ENCODE measurements at regions not wholly inside any gene's neighbourhood (a gene's known extent, or its start where the extent isn't known, plus 50 kb on each side); places are given as distances from the start of the nearest gene placed in this dataset.
"Not testable (repeated sequence)": the region's sequence is repeated elsewhere in the genome, so short reads cannot be mapped to it uniquely, and the experiment has no call there.

DNA sequence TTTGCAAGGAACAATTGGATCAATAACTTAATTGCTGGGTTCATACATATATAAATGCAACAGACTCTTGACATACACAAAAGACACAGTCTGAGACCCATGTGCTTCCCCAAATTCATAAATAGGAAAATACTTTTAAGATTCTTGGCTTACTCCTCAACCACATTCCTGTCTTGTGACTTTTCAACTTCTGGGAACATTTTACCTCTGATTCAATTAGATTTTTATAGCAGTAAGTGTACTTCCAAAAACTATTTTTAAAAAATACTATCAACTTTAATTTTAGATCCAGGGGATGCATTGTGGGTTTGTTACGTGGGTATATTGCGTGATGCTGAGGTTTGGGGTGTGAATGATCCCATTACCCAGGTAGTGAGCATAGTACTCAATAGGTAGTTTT, 406.7 kb downstream of the RPS6KC1 start:
- H4K20me1 ChIP-seq (ENCODE audit: insufficient read depth, low read length) = no peaks in the 10 kb centered on the region
- Mint-ChIP-seq H3K27me3 (ENCODE audit: low read depth, unreplicated experiment) (peaks cover 1% of the 10 kb centered on the region), H3K27ac (ENCODE audit: unreplicated experiment) (no peak overlapping the region), H3K36me3 (ENCODE audit: low read depth, unreplicated experiment) (no peaks in the 10 kb centered on the region), H3K9me3 (ENCODE audit: unreplicated experiment) (peaks cover 14% of the 10 kb centered on the region), H3K4me3 (ENCODE audit: unreplicated experiment) (no peak overlapping the region), H3K4me1 (ENCODE audit: low read depth, unreplicated experiment) (no peaks in the 10 kb centered on the region)
- H3K4me1 ChIP-seq (ENCODE audit: insufficient read depth, low read length) = no peaks in the 10 kb centered on the region
- no peaks in the 10 kb centered on the region for H3K9me3 ChIP-seq (ENCODE audit: insufficient read depth, low read depth, low read length)
- peak; percentile 2 for DNase-seq (ENCODE audit: low read depth)
- no peaks in the 10 kb centered on the region for H3K27me3 ChIP-seq (ENCODE audit: insufficient read depth, low read length)
- H3K4me3 ChIP-seq (ENCODE audit: insufficient read depth, low read depth, low read length) = no peak overlapping the region
- no peaks in the 10 kb centered on the region for H3K79me2 ChIP-seq (ENCODE audit: insufficient read depth, low read length)
- no peak overlapping the region for H3K9ac ChIP-seq (ENCODE audit: low read length)
- FAIRE-seq = no peak
- no peak overlapping the region for H3K27ac ChIP-seq (ENCODE audit: low read depth, low read length)
- no peak overlapping the region for H2AFZ ChIP-seq (ENCODE audit: low read depth, low read length)
- H3K4me2 ChIP-seq (ENCODE audit: low read length) = no peak overlapping the region
- TF ChIP-seq, protein P1, sequence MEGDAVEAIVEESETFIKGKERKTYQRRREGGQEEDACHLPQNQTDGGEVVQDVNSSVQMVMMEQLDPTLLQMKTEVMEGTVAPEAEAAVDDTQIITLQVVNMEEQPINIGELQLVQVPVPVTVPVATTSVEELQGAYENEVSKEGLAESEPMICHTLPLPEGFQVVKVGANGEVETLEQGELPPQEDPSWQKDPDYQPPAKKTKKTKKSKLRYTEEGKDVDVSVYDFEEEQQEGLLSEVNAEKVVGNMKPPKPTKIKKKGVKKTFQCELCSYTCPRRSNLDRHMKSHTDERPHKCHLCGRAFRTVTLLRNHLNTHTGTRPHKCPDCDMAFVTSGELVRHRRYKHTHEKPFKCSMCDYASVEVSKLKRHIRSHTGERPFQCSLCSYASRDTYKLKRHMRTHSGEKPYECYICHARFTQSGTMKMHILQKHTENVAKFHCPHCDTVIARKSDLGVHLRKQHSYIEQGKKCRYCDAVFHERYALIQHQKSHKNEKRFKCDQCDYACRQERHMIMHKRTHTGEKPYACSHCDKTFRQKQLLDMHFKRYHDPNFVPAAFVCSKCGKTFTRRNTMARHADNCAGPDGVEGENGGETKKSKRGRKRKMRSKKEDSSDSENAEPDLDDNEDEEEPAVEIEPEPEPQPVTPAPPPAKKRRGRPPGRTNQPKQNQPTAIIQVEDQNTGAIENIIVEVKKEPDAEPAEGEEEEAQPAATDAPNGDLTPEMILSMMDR (IDR thresholded peaks at IDR 0.05; ENCODE audit: insufficient read depth, low read depth, low read length) = no peak
- TF ChIP-seq EZH2 (IDR thresholded peaks at IDR 0.05; ENCODE audit: insufficient read depth, low read length) = no peak
- no peaks in the 10 kb centered on the region for H3K36me3 ChIP-seq (ENCODE audit: insufficient read depth, low read length)

DNA sequence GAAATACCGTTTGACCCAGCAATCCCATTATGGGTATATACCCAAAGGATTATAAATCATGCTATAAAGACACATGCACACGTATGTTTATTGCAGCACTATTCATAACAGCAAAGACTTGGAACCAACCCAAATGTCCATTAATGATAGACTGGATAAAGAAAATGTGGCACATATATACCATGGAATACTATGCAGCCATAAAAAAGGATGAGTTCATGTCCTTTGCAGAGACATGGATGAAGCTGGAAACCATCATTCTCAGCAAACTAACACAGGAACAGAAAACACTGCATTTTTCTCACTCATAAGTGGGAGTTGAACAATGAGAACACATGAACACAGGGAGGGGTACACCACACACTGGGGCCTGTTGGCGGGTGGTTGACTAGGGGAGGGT, 411.3 kb downstream of the RPS6KC1 start:
- H4K20me1 ChIP-seq (ENCODE audit: insufficient read depth, low read length); H3K4me3 ChIP-seq (ENCODE audit: insufficient read depth, low read depth, low read length); H2AFZ ChIP-seq (ENCODE audit: low read depth, low read length); H3K36me3 Mint-ChIP-seq (ENCODE audit: low read depth, unreplicated experiment); H3K27ac ChIP-seq (ENCODE audit: low read depth, low read length); H3K4me3 Mint-ChIP-seq (ENCODE audit: unreplicated experiment); H3K27me3 ChIP-seq (ENCODE audit: insufficient read depth, low read length); H3K4me2 ChIP-seq (ENCODE audit: low read length); DNase-seq (ENCODE audit: low read depth); H3K36me3 ChIP-seq (ENCODE audit: insufficient read depth, low read length); FAIRE-seq; H3K79me2 ChIP-seq (ENCODE audit: insufficient read depth, low read length); H3K4me1 ChIP-seq (ENCODE audit: insufficient read depth, low read length); H3K9me3 ChIP-seq (ENCODE audit: insufficient read depth, low read depth, low read length); H3K9ac ChIP-seq (ENCODE audit: low read length); H3K27me3 Mint-ChIP-seq (ENCODE audit: low read depth, unreplicated experiment); H3K4me1 Mint-ChIP-seq (ENCODE audit: low read depth, unreplicated experiment); H3K27ac Mint-ChIP-seq (ENCODE audit: unreplicated experiment): not testable (repeated sequence)
- peaks cover 14% of the 10 kb centered on the region for H3K9me3 Mint-ChIP-seq (ENCODE audit: unreplicated experiment)

DNA sequence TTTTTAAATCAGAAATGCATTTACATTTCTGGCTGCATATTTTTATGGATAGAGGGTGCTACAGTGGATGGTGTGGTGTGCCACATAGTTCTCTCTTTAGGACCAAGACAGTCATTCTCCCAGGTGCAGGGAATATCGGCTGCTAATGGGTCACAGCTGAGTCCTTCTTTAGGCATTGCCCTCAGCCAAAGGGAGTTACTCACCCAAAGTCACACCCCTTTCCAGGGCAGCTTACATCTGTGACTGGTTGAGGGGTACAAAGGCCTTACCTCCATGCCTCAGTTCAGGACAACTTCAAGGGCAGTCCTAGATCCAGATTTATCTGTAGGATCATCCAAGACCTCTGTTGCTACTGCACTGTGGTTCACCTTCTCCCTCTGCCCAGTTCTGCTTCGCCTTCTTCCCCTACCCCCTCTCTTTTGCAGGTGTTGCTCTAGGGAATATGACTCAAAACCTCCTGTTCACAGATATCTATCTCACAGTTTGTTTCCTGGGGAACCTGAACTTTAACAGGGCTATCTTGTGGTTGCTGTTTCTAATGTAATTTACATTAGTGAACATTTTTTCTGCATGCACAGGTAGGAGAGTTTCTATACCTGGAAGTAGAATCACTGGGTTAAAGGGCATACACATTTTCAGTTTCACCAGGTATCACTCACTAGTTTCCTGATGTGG, 413.9 kb downstream of the RPS6KC1 start:
- H3K9me3 Mint-ChIP-seq (ENCODE audit: unreplicated experiment) = peaks cover 2% of the 10 kb centered on the region
- H3K4me2 ChIP-seq (ENCODE audit: low read length) = no peak overlapping the region

More for the DNA sequence above, 413.9 kb downstream of the RPS6KC1 start:
- H3K27ac ChIP-seq (ENCODE audit: low read depth, low read length) = no peak overlapping the region
- no peaks in the 10 kb centered on the region for H3K36me3 ChIP-seq (ENCODE audit: insufficient read depth, low read length)
- H3K9ac ChIP-seq (ENCODE audit: low read length) = no peak overlapping the region
- no peak for TF ChIP-seq EZH2 (IDR thresholded peaks at IDR 0.05; ENCODE audit: insufficient read depth, low read length)
- TF ChIP-seq, protein P1 (IDR thresholded peaks at IDR 0.05; ENCODE audit: insufficient read depth, low read depth, low read length) = no peak
- H3K27me3 ChIP-seq (ENCODE audit: insufficient read depth, low read length) = no peaks in the 10 kb centered on the region
- Mint-ChIP-seq H3K4me3 (ENCODE audit: unreplicated experiment) (no peak overlapping the region), H3K27ac (ENCODE audit: unreplicated experiment) (no peak overlapping the region), H3K27me3 (ENCODE audit: low read depth, unreplicated experiment) (peaks cover 9% of the 10 kb centered on the region), H3K4me1 (ENCODE audit: low read depth, unreplicated experiment) (no peaks in the 10 kb centered on the region), H3K36me3 (ENCODE audit: low read depth, unreplicated experiment) (no peaks in the 10 kb centered on the region)
- no peak for DNase-seq (ENCODE audit: low read depth)
- no peaks in the 10 kb centered on the region for H3K79me2 ChIP-seq (ENCODE audit: insufficient read depth, low read length)
- no peaks in the 10 kb centered on the region for H3K9me3 ChIP-seq (ENCODE audit: insufficient read depth, low read depth, low read length)
- no peak overlapping the region for H2AFZ ChIP-seq (ENCODE audit: low read depth, low read length)
- no peak for FAIRE-seq
- no peaks in the 10 kb centered on the region for H4K20me1 ChIP-seq (ENCODE audit: insufficient read depth, low read length)
- no peak overlapping the region for H3K4me3 ChIP-seq (ENCODE audit: insufficient read depth, low read depth, low read length)
- no peaks in the 10 kb centered on the region for H3K4me1 ChIP-seq (ENCODE audit: insufficient read depth, low read length)
